Fibroblast of the aortic adventitia (primary cell): ENCODE measurements at regions not wholly inside any gene's neighbourhood (a gene's known extent, or its start where the extent isn't known, plus 50 kb on each side); places are given as distances from the start of the nearest gene placed in this dataset.

Experiments used
- DNase-seq: peaks from one replicate; pipeline ENCODE4 v3.0.0-alpha.2; 2010; ENCODE audit warnings: low read depth
- H3K4me3 ChIP-seq: 2 replicates; pipeline ENCODE4 v1.5.1; 2011; ENCODE audit warnings: low read depth, mild to moderate bottlenecking, control low read depth, low read length, moderate library complexity
- CTCF ChIP-seq: IDR thresholded peaks from 2 replicates; pipeline ENCODE4 v1.5.1; 2011; ENCODE audit warnings: mild to moderate bottlenecking, low read length, control low read depth, inconsistent platforms; ENCODE audit not compliant: insufficient read depth

- no peak overlapping the region for H3K4me3 ChIP-seq
- DNase-seq: no peak
- TF ChIP-seq CTCF: no peak
Observed at GRCh38 chr17:69949496-69949895, 125.5 kb upstream of the KCNJ16 start.

- no peak for TF ChIP-seq CTCF
- no peak for DNase-seq
- no peak overlapping the region for H3K4me3 ChIP-seq
Observed at GRCh38 chr17:69949973-69950695, 124.9 kb upstream of the KCNJ16 start.

- TF ChIP-seq CTCF: no peak
- H3K4me3 ChIP-seq: no peak overlapping the region
- no peak for DNase-seq
Observed at GRCh38 chr17:69950701-69951418, 124.2 kb upstream of the KCNJ16 start.

- no peak overlapping the region for H3K4me3 ChIP-seq
- no peak for TF ChIP-seq CTCF
- DNase-seq: no peak
Observed at GRCh38 chr17:69954241-69954925, 120.6 kb upstream of the KCNJ16 start.

- H3K4me3 ChIP-seq: no peak overlapping the region
- TF ChIP-seq CTCF: no peak
- DNase-seq: no peak
Observed at GRCh38 chr17:69958063-69958462, 117.0 kb upstream of the KCNJ16 start.

GRCh38 chr17:69959283-69959682 lies 115.7 kb upstream of the KCNJ16 start:
- no peak for TF ChIP-seq CTCF
- H3K4me3 ChIP-seq: no peak overlapping the region
- no peak for DNase-seq
